HCT116 (cell line): ENCODE measurements at regions not wholly inside any gene's neighbourhood (a gene's known extent, or its start where the extent isn't known, plus 50 kb on each side); places are given as distances from the start of the nearest gene placed in this dataset.
"Not testable (repeated sequence)": the region's sequence is repeated elsewhere in the genome, so short reads cannot be mapped to it uniquely, and the experiment has no call there.

Source experiments
- EZH2 ChIP-seq: fragments of 200-600 bp; sonication (generic); IDR thresholded peaks from 2 replicates; pipeline ENCODE4 v1.6.1; 2017; ENCODE audit warnings: antibody characterized with exemption, mixed run types
- POLR2A ChIP-seq: IDR thresholded peaks from 2 replicates; pipeline ENCODE4 v1.7.0; 2011; ENCODE audit warnings: borderline replicate concordance; ENCODE audit not compliant: insufficient read depth, insufficient read length; ENCODE audit errors: extremely low read depth
- SIN3A ChIP-seq: IDR thresholded peaks from 2 replicates; pipeline ENCODE4 v1.6.1; 2012; ENCODE audit warnings: low read depth
- SP1 ChIP-seq: IDR thresholded peaks from 2 replicates; pipeline ENCODE4 v1.6.1; 2012; ENCODE audit warnings: low read depth
- SRF ChIP-seq: IDR thresholded peaks from 2 replicates; pipeline ENCODE4 v1.6.1; 2012; ENCODE audit warnings: low read depth
- TCF7L2 ChIP-seq: IDR thresholded peaks from 2 replicates; pipeline ENCODE4 v1.7.0; 2011; ENCODE audit warnings: borderline replicate concordance, inconsistent platforms; ENCODE audit not compliant: insufficient read depth, insufficient read length; ENCODE audit errors: extremely low read depth
- YY1 ChIP-seq: IDR thresholded peaks from 2 replicates; pipeline ENCODE4 v1.6.1; 2011; ENCODE audit warnings: low read length, low read depth, moderate library complexity, mild to moderate bottlenecking; ENCODE audit not compliant: insufficient replicate concordance; ENCODE audit errors: extremely low read depth
- TF ChIP-seq, protein P1 (sequence below), 3 experiments: fragments of 200-600 bp in 1 of 3; sonication (generic) in 1 of 3; IDR thresholded peaks in 2 of 3; conservative IDR thresholded peaks in 1 of 3; 2 replicates each; pipeline ENCODE4 v1.5.1; 2012 to 2017; ENCODE audit warnings: low read depth in 2 of 3, low read length in 2 of 3, antibody characterized with exemption in 1 of 3, borderline replicate concordance in 1 of 3, control low read depth in 1 of 3, mild to moderate bottlenecking in 1 of 3, mixed read lengths in 1 of 3, mixed run types in 1 of 3, moderate library complexity in 1 of 3; ENCODE audit not compliant: insufficient read depth in 1 of 3
- TF ChIP-seq, protein P2 (sequence below): IDR thresholded peaks from 2 replicates; pipeline ENCODE4 v1.6.1; 2012
- TF ChIP-seq, protein P3 (sequence below): IDR thresholded peaks from 2 replicates; pipeline ENCODE4 v1.6.1; 2012

DNA sequence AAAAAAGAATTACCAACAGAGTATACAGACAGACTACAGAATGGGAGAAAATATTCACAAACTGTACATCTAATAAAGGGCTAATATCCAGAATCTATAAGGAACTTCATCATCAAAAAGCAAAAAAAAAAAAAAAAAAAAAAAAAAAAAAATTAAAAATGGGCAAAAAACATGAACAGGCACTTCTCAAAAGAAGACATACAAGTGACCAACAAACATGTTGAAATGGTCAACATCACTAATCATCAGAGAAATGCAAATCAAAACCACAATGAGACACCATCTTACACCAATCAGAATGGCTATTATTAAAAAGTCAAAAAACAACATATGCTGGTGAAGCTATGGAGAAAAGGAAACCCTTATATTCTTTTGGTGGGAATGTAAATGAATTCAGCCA lies 952.8 kb downstream of the LRRIQ3 start:
- TF ChIP-seq, protein P1, sequence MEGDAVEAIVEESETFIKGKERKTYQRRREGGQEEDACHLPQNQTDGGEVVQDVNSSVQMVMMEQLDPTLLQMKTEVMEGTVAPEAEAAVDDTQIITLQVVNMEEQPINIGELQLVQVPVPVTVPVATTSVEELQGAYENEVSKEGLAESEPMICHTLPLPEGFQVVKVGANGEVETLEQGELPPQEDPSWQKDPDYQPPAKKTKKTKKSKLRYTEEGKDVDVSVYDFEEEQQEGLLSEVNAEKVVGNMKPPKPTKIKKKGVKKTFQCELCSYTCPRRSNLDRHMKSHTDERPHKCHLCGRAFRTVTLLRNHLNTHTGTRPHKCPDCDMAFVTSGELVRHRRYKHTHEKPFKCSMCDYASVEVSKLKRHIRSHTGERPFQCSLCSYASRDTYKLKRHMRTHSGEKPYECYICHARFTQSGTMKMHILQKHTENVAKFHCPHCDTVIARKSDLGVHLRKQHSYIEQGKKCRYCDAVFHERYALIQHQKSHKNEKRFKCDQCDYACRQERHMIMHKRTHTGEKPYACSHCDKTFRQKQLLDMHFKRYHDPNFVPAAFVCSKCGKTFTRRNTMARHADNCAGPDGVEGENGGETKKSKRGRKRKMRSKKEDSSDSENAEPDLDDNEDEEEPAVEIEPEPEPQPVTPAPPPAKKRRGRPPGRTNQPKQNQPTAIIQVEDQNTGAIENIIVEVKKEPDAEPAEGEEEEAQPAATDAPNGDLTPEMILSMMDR (IDR thresholded peaks at IDR 0.05 in 2 of 3, conservative IDR thresholded peaks at IDR 0.05 in 1 of 3; ENCODE audit: borderline replicate concordance in 1 of 3, insufficient read depth in 1 of 3, low read depth in 2 of 3, low read length in 2 of 3): not testable (repeated sequence)
- not testable (repeated sequence) for TF ChIP-seq SIN3A, POLR2A, SP1, SRF, YY1, EZH2, TCF7L2
- TF ChIP-seq, protein P2, sequence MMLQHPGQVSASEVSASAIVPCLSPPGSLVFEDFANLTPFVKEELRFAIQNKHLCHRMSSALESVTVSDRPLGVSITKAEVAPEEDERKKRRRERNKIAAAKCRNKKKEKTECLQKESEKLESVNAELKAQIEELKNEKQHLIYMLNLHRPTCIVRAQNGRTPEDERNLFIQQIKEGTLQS: not testable (repeated sequence)
- TF ChIP-seq, protein P3, sequence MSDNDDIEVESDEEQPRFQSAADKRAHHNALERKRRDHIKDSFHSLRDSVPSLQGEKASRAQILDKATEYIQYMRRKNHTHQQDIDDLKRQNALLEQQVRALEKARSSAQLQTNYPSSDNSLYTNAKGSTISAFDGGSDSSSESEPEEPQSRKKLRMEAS: not testable (repeated sequence)
